Stimulated activated CD8-positive, alpha-beta memory T cell treated with anti-CD3 and anti-CD28 coated beads, Interleukin-15, amount 100 ng/mL, for 4 hours (primary cell): ENCODE measurements at regions not wholly inside any gene's neighbourhood (a gene's known extent, or its start where the extent isn't known, plus 50 kb on each side); places are given as distances from the start of the nearest gene placed in this dataset.
"Not testable (repeated sequence)": the region's sequence is repeated elsewhere in the genome, so short reads cannot be mapped to it uniquely, and the experiment has no call there.

ENCODE experiments used
- DNase-seq, 2 donors: peaks; one replicate each; pipeline ENCODE4 v3.0.0-alpha.2; 2020; ENCODE audit warnings: low read depth in 2 of 2

GRCh38 chr5:158519433-158520021, 580.2 kb downstream of the EBF1 start:
- no peak for DNase-seq

GRCh38 chr5:158516521-158516920, 583.2 kb downstream of the EBF1 start:
- DNase-seq: no peak

GRCh38 chr5:158514986-158515359, 584.7 kb downstream of the EBF1 start:
- DNase-seq: no peak

GRCh38 chr5:158514319-158514985, 585.3 kb downstream of the EBF1 start:
- no peak for DNase-seq

- DNase-seq: no peak
Measured at GRCh38 chr5:158513490-158514318, 586.0 kb downstream of the EBF1 start.

- DNase-seq: no peak
Measured at GRCh38 chr5:158511454-158511853, 588.3 kb downstream of the EBF1 start.

- DNase-seq: no peak
Measured at GRCh38 chr5:158510479-158510878, 589.2 kb downstream of the EBF1 start.

GRCh38 chr5:158506648-158507047, 593.1 kb downstream of the EBF1 start:
- DNase-seq: no peak

GRCh38 chr5:158502686-158503085, 597.0 kb downstream of the EBF1 start:
- DNase-seq: no peak

- DNase-seq: no peak
Measured at GRCh38 chr5:158499892-158500418, 599.8 kb downstream of the EBF1 start.

GRCh38 chr5:158499075-158499891, 600.4 kb downstream of the EBF1 start:
- DNase-seq: no peak

GRCh38 chr5:158496624-158497023, 603.1 kb downstream of the EBF1 start:
- DNase-seq: no peak

GRCh38 chr5:158494541-158494940, 605.2 kb downstream of the EBF1 start:
- no peak for DNase-seq

GRCh38 chr5:158494044-158494443, 605.7 kb downstream of the EBF1 start:
- DNase-seq: not testable (repeated sequence)

GRCh38 chr5:158492841-158493242, 606.9 kb downstream of the EBF1 start:
- no peak for DNase-seq

- DNase-seq: no peak
Measured at GRCh38 chr5:158492136-158492535, 607.6 kb downstream of the EBF1 start.

- DNase-seq: no peak
Measured at GRCh38 chr5:158487664-158488063, 612.1 kb downstream of the EBF1 start.

- DNase-seq: no peak
Measured at GRCh38 chr5:158487156-158487555, 612.6 kb downstream of the EBF1 start.

GRCh38 chr5:158486566-158486965, 613.1 kb downstream of the EBF1 start:
- DNase-seq: no peak

- no peak for DNase-seq
Measured at GRCh38 chr5:158485604-158486081, 614.1 kb downstream of the EBF1 start.

GRCh38 chr5:158485047-158485446, 614.7 kb downstream of the EBF1 start:
- no peak for DNase-seq

GRCh38 chr5:158484150-158484549, 615.6 kb downstream of the EBF1 start:
- DNase-seq: no peak
